Erythroblast (primary cell): ENCODE measurements at regions not wholly inside any gene's neighbourhood (a gene's known extent, or its start where the extent isn't known, plus 50 kb on each side); places are given as distances from the start of the nearest gene placed in this dataset.

Experiments used
- GATA1 ChIP-seq: IDR thresholded peaks from 2 replicates; pipeline ENCODE4 v1.6.1; 2011; ENCODE audit warnings: low read depth, mild to moderate bottlenecking, control low read depth, low read length, moderate library complexity
- POLR2A ChIP-seq: IDR thresholded peaks from 2 replicates; pipeline ENCODE4 v1.6.1; 2011; ENCODE audit warnings: mild to moderate bottlenecking, low read length

DNA sequence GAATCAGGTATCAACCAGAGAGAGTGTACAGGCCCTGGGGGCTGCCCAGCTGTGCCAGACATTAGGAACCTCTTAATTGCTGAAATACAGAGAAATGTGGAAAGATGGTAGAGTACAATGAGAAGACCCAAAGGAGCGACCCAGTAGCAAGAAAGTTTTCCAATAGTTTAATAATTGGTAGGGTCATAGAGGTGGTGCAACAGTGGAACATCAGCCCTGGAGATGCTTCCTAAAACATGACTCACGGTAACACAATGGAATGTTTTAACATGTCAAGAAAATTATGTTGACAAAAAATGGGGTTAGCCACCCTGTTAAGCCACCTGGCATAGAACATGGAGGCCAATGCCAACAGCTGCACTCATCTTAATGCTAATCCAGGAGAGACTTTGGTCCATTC, 284.1 kb downstream of the ELAVL2 start:
- TF ChIP-seq POLR2A = no peak
- no peak for TF ChIP-seq GATA1
